HUES6 (cell line): ENCODE measurements at regions not wholly inside any gene's neighbourhood (a gene's known extent, or its start where the extent isn't known, plus 50 kb on each side); places are given as distances from the start of the nearest gene placed in this dataset.

ENCODE experiments used
- H3K27ac ChIP-seq: 2 replicates; pipeline ENCODE4 v1.7.0; 2013; ENCODE audit warnings: low read depth, mild to moderate bottlenecking, low read length, inconsistent platforms
- H3K27me3 ChIP-seq: 2 replicates; pipeline ENCODE4 v1.6.1; 2013; ENCODE audit warnings: low read length; ENCODE audit not compliant: control insufficient read depth, insufficient read depth
- H3K36me3 ChIP-seq: 2 replicates; pipeline ENCODE4 v1.6.1; 2013; ENCODE audit warnings: low read length; ENCODE audit not compliant: control insufficient read depth, insufficient read depth
- H3K4me1 ChIP-seq: 2 replicates; pipeline ENCODE4 v1.6.1; 2013; ENCODE audit warnings: low read length; ENCODE audit not compliant: control insufficient read depth, insufficient read depth
- H3K4me3 ChIP-seq: 2 replicates; pipeline ENCODE4 v1.5.1; 2013; ENCODE audit warnings: low read depth, low read length
- H3K9ac ChIP-seq: one replicate; pipeline ENCODE4 v1.6.1; 2013; ENCODE audit warnings: mild to moderate bottlenecking, low read length
- H3K9me3 ChIP-seq: 2 replicates; pipeline ENCODE4 v1.6.1; 2013; ENCODE audit warnings: low read depth, low read length; ENCODE audit not compliant: control insufficient read depth, insufficient read depth

- Histone ChIP-seq H3K9me3 (0 out of 2 replicates have a peak, but pooled peaks cover 5% of the 10 kb centered on the region), H3K4me3 (no peak overlapping the region), H3K4me1 (no peaks in the 10 kb centered on the region), H3K27ac (no peak overlapping the region), H3K36me3 (no peaks in the 10 kb centered on the region), H3K9ac (no peak overlapping the region), H3K27me3 (no peaks in the 10 kb centered on the region)
These were observed 458.9 kb upstream of the STXBP6 start for GRCh38 chr14:25508845-25509244.

GRCh38 chr14:25501749-25502148, 451.8 kb upstream of the STXBP6 start:
- H3K9me3 ChIP-seq: no peaks in the 10 kb centered on the region
- H3K4me1 ChIP-seq: no peaks in the 10 kb centered on the region
- H3K4me3 ChIP-seq: no peak overlapping the region
- H3K36me3 ChIP-seq: no peaks in the 10 kb centered on the region
- H3K27me3 ChIP-seq: no peaks in the 10 kb centered on the region
- H3K27ac ChIP-seq: no peak overlapping the region
- no peak overlapping the region for H3K9ac ChIP-seq

DNA sequence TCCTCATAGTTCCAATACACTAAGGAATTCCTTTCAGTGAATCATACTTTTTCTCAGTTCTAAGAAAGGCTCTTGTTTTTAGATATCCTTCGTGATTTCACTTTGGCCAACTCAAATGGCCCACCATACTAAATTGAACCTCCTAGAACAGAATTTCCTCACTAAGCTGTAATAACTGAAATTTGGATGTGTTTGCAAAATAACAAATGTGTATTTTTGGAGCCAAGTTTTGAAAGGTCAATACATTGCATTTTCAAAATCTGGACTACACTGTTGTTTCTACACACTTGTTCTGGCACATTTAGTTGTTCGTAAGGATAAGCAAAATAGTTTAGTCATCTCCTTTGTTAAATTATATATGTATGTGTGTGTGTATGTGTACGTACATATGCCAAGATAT, 439.0 kb upstream of the STXBP6 start:
- no peak overlapping the region for H3K27ac ChIP-seq
- no peaks in the 10 kb centered on the region for H3K27me3 ChIP-seq
- no peaks in the 10 kb centered on the region for H3K4me1 ChIP-seq
- H3K36me3 ChIP-seq: no peaks in the 10 kb centered on the region
- H3K4me3 ChIP-seq: no peak overlapping the region
- no peaks in the 10 kb centered on the region for H3K9me3 ChIP-seq
- no peak overlapping the region for H3K9ac ChIP-seq

DNA sequence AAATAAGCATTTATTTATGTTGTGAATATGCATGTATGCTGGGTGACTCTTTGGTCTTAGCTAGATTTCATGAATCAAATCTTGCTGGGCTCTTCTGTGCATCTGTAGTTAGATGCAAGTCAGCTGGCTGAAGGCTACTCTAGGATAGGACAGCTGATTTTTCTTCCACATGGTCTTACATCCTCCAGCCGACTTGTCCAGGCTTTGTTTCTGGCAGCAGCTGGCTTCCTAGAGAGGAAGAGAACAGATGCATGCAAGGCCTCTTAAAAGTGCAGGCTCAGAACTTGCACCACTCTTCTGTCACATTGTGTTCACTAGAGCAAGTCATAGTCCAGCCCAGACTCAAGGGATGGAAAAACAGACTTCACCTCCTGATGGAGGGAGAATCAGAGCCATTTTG, 435.4 kb upstream of the STXBP6 start:
- H3K4me3 ChIP-seq: no peak overlapping the region
- no peak overlapping the region for H3K27ac ChIP-seq
- no peaks in the 10 kb centered on the region for H3K36me3 ChIP-seq
- no peaks in the 10 kb centered on the region for H3K27me3 ChIP-seq
- H3K9ac ChIP-seq: no peak overlapping the region
- H3K4me1 ChIP-seq: no peaks in the 10 kb centered on the region
- H3K9me3 ChIP-seq: no peaks in the 10 kb centered on the region

GRCh38 chr14:25484906-25485305, 435.0 kb upstream of the STXBP6 start:
- Histone ChIP-seq H3K36me3 (no peaks in the 10 kb centered on the region), H3K4me3 (no peak overlapping the region), H3K27ac (no peak overlapping the region), H3K9ac (no peak overlapping the region), H3K9me3 (no peaks in the 10 kb centered on the region), H3K27me3 (no peaks in the 10 kb centered on the region), H3K4me1 (no peaks in the 10 kb centered on the region)

- no peak overlapping the region for H3K27ac ChIP-seq
- no peaks in the 10 kb centered on the region for H3K36me3 ChIP-seq
- no peaks in the 10 kb centered on the region for H3K4me1 ChIP-seq
- H3K27me3 ChIP-seq: no peaks in the 10 kb centered on the region
- H3K4me3 ChIP-seq: no peak overlapping the region
- no peaks in the 10 kb centered on the region for H3K9me3 ChIP-seq
- H3K9ac ChIP-seq: no peak overlapping the region
These were observed 434.3 kb upstream of the STXBP6 start for GRCh38 chr14:25484235-25484634.

GRCh38 chr14:25477316-25478098, 427.6 kb upstream of the STXBP6 start:
- Histone ChIP-seq H3K4me1 (no peaks in the 10 kb centered on the region), H3K27me3 (no peaks in the 10 kb centered on the region), H3K9ac (no peak overlapping the region), H3K4me3 (no peak overlapping the region), H3K27ac (no peak overlapping the region), H3K36me3 (no peaks in the 10 kb centered on the region), H3K9me3 (no peaks in the 10 kb centered on the region)

DNA sequence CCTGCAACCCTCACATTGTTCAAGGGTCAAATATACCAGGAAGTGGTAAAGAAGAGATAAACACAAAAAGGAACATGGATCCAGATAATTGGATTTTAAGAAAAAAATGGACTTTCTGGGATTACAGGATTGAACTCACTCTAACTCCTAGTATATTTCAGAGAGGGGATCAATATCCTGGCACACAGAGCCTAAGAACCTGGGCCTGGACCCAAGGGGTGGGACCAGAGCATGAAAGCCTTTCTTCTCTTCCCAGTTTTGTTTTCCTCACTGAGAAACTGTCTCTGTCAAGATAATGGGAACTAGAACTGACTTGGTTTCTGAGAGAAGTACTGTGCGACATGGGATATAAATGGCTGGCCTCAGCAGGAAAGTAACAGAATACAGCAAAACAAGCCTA, 422.8 kb upstream of the STXBP6 start:
- Histone ChIP-seq H3K9ac (no peak overlapping the region), H3K36me3 (no peaks in the 10 kb centered on the region), H3K4me3 (no peak overlapping the region), H3K27me3 (no peaks in the 10 kb centered on the region), H3K27ac (no peak overlapping the region), H3K4me1 (0 out of 2 replicates have a peak, but pooled peaks cover 3% of the 10 kb centered on the region), H3K9me3 (no peaks in the 10 kb centered on the region)

GRCh38 chr14:25464772-25465171, 414.8 kb upstream of the STXBP6 start:
- H3K4me1 ChIP-seq: peaks cover 11% of the 10 kb centered on the region
- H3K9ac ChIP-seq: no peak overlapping the region
- H3K27me3 ChIP-seq: no peaks in the 10 kb centered on the region
- no peaks in the 10 kb centered on the region for H3K36me3 ChIP-seq
- H3K9me3 ChIP-seq: no peaks in the 10 kb centered on the region; the same call in none of the 2 replicates
- H3K27ac ChIP-seq: no peak overlapping the region
- H3K4me3 ChIP-seq: no peak overlapping the region

DNA sequence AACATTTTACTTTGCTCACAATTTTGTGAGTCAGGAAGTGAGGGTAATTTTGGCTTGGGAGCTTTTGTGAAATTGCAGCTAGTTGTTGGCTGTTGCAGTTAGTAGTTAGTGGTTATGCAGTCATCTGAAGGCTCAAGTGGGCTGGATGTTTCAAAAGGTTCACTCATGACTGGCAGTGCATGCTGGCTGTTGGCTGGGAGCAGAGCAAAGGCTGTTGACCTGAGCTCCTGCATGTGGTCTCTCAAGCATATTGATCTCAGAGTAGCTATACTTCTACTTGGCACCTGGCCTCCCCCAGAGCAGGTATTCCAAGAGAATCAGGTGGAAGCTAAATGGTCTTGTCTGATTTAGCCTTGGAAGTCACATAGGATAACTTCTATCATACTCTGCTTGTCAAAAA, 414.1 kb upstream of the STXBP6 start:
- Histone ChIP-seq H3K4me3 (no peak overlapping the region), H3K27me3 (no peaks in the 10 kb centered on the region), H3K36me3 (no peaks in the 10 kb centered on the region), H3K27ac (peak overlapping the region; percentile 49; the same call in 1 of the 2 replicates), H3K9me3 (no peaks in the 10 kb centered on the region; the same call in none of the 2 replicates), H3K9ac (peak overlapping the region; percentile 17), H3K4me1 (peaks cover 11% of the 10 kb centered on the region)

DNA sequence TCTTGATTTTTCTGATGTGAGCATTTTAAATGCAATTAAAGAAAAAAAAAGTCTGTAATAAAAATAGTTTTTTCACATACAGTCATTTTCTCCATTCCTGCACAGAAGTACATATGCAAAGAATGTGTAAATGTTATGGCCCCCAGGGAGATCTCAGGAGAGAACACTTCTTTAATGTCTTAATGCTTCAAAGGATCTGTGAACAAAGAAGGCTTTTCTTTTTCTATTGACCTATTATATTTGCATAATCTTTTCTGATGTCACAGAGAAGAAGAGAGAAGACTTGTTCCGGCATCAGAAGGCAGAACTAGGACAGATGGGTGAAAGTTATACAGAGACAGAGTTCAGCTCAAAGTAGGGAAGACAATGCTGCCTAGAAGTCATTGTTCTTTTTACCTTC, 413.5 kb upstream of the STXBP6 start:
- H3K27ac ChIP-seq: peak overlapping the region; percentile 49; the same call in 1 of the 2 replicates
- no peaks in the 10 kb centered on the region; the same call in none of the 2 replicates for H3K9me3 ChIP-seq

More for the DNA sequence above, 413.5 kb upstream of the STXBP6 start:
- Histone ChIP-seq H3K4me3 (no peak overlapping the region; the same call in 1 of the 2 replicates), H3K27me3 (no peaks in the 10 kb centered on the region), H3K36me3 (no peaks in the 10 kb centered on the region), H3K9ac (no peak overlapping the region), H3K4me1 (peaks cover 11% of the 10 kb centered on the region)
